Parathyroid adenoma (tissue), 2 donors: ENCODE measurements at regions not wholly inside any gene's neighbourhood (a gene's known extent, or its start where the extent isn't known, plus 50 kb on each side); places are given as distances from the start of the nearest gene placed in this dataset.

Experiments used
- H2AFZ ChIP-seq: fragments of 300-600 bp; sonication (generic); one replicate; pipeline ENCODE4 v1.7.0; 2017; ENCODE audit warnings: antibody characterized with exemption, mild to moderate bottlenecking
- H3K27ac ChIP-seq: fragments of 300-600 bp; sonication (generic); one replicate; pipeline ENCODE4 v1.7.0; 2017
- H3K27me3 ChIP-seq: fragments of 300-600 bp; sonication (generic); one replicate; pipeline ENCODE4 v1.7.0; 2017; ENCODE audit warnings: low read length; ENCODE audit not compliant: control insufficient read depth, insufficient read depth
- H3K36me3 ChIP-seq: fragments of 300-600 bp; sonication (generic); one replicate; pipeline ENCODE4 v1.7.0; 2017; ENCODE audit warnings: low read length; ENCODE audit not compliant: control insufficient read depth, insufficient read depth
- H3K4me1 ChIP-seq: fragments of 300-600 bp; sonication (generic); one replicate; pipeline ENCODE4 v1.7.0; 2017; ENCODE audit warnings: control low read depth
- H3K4me2 ChIP-seq: fragments of 300-600 bp; sonication (generic); one replicate; pipeline ENCODE4 v1.7.0; 2017; ENCODE audit warnings: low read length
- H3K4me3 ChIP-seq: fragments of 300-600 bp; sonication (generic); one replicate; pipeline ENCODE4 v1.7.0; 2017; ENCODE audit warnings: low read depth, low read length
- H3K79me2 ChIP-seq: fragments of 300-600 bp; sonication (generic); one replicate; pipeline ENCODE4 v1.7.0; 2017; ENCODE audit warnings: control low read depth
- H3K9ac ChIP-seq: fragments of 300-600 bp; sonication (generic); one replicate; pipeline ENCODE4 v1.7.0; 2017; ENCODE audit warnings: mild to moderate bottlenecking
- H3K9me3 ChIP-seq: fragments of 300-600 bp; sonication (generic); one replicate; pipeline ENCODE4 v1.7.0; 2017; ENCODE audit warnings: low read length; ENCODE audit not compliant: control insufficient read depth
- TF ChIP-seq, protein P1 (sequence below): fragments of 300-600 bp; sonication (generic); IDR thresholded peaks from one replicate; pipeline ENCODE4 v1.7.0; 2017; ENCODE audit warnings: antibody characterized with exemption, mild to moderate bottlenecking
- donor health status: primary hyperparathyroidism.

GRCh38 chr2:40746191-40746590 lies 294.3 kb upstream of the SLC8A1 start:
- H3K79me2 ChIP-seq: no peaks in the 10 kb centered on the region
- no peak overlapping the region for H3K9ac ChIP-seq
- TF ChIP-seq, protein P1, sequence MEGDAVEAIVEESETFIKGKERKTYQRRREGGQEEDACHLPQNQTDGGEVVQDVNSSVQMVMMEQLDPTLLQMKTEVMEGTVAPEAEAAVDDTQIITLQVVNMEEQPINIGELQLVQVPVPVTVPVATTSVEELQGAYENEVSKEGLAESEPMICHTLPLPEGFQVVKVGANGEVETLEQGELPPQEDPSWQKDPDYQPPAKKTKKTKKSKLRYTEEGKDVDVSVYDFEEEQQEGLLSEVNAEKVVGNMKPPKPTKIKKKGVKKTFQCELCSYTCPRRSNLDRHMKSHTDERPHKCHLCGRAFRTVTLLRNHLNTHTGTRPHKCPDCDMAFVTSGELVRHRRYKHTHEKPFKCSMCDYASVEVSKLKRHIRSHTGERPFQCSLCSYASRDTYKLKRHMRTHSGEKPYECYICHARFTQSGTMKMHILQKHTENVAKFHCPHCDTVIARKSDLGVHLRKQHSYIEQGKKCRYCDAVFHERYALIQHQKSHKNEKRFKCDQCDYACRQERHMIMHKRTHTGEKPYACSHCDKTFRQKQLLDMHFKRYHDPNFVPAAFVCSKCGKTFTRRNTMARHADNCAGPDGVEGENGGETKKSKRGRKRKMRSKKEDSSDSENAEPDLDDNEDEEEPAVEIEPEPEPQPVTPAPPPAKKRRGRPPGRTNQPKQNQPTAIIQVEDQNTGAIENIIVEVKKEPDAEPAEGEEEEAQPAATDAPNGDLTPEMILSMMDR: no peak
- no peak overlapping the region for H3K4me3 ChIP-seq
- H3K36me3 ChIP-seq: no peaks in the 10 kb centered on the region
- no peak overlapping the region for H2AFZ ChIP-seq
- H3K27ac ChIP-seq: no peak overlapping the region
- no peaks in the 10 kb centered on the region for H3K9me3 ChIP-seq
- no peaks in the 10 kb centered on the region for H3K27me3 ChIP-seq
- no peak overlapping the region for H3K4me2 ChIP-seq
- H3K4me1 ChIP-seq: no peaks in the 10 kb centered on the region

DNA sequence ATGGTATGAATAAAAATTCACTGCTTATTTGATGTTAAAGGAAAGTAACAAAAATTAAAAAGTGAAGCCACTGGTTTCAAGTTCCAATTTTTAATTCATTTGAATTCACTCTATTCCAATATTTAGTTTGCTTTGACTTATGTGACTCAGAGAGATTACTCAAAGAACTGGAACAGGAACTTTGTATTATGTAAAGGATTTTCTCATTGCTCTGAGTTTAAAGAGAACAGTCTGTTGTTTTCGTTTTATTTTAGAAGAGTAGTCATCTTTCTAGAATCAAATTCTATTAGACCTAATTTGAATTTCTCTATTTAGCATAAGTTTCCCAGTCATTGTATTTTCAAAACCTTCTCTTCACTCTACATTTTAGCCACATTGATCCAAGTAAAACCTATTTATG lies 300.1 kb upstream of the SLC8A1 start:
- TF ChIP-seq, protein P1: no peak
- no peak overlapping the region for H3K9ac ChIP-seq
- no peaks in the 10 kb centered on the region for H3K36me3 ChIP-seq
- H2AFZ ChIP-seq: no peak overlapping the region
- no peaks in the 10 kb centered on the region for H3K9me3 ChIP-seq
- no peaks in the 10 kb centered on the region for H3K4me1 ChIP-seq
- no peak overlapping the region for H3K27ac ChIP-seq
- H3K79me2 ChIP-seq: no peaks in the 10 kb centered on the region
- H3K4me3 ChIP-seq: no peak overlapping the region
- H3K4me2 ChIP-seq: no peak overlapping the region
- no peaks in the 10 kb centered on the region for H3K27me3 ChIP-seq

GRCh38 chr2:40752796-40753195 lies 300.9 kb upstream of the SLC8A1 start:
- TF ChIP-seq, protein P1: no peak
- no peaks in the 10 kb centered on the region for H3K36me3 ChIP-seq
- H3K4me2 ChIP-seq: no peak overlapping the region
- H3K27me3 ChIP-seq: no peaks in the 10 kb centered on the region
- H3K79me2 ChIP-seq: no peaks in the 10 kb centered on the region
- H3K27ac ChIP-seq: no peak overlapping the region
- no peak overlapping the region for H2AFZ ChIP-seq
- no peaks in the 10 kb centered on the region for H3K9me3 ChIP-seq
- H3K9ac ChIP-seq: no peak overlapping the region
- no peak overlapping the region for H3K4me3 ChIP-seq
- H3K4me1 ChIP-seq: no peaks in the 10 kb centered on the region

DNA sequence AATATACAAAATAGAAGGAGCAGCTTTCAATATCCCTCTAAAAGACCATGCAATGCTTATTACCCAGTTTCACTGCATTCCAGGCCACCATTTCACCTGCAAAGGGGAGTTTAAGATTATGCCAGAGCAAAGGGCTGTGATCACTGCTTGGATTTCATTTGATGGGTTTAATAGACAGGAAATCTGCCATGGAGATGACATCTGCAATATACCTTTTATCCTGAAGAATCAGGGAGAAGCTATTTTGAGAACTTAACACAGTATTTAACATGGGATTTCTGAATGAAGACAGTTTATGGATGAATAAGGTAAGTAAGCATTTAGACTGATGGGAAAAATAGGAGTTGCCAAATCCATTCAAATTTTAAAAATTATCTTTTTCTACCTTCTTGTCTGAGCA lies 303.0 kb upstream of the SLC8A1 start:
- H2AFZ ChIP-seq: no peak overlapping the region
- no peak overlapping the region for H3K4me2 ChIP-seq
- no peaks in the 10 kb centered on the region for H3K4me1 ChIP-seq
- no peaks in the 10 kb centered on the region for H3K9me3 ChIP-seq
- H3K4me3 ChIP-seq: no peak overlapping the region
- no peaks in the 10 kb centered on the region for H3K36me3 ChIP-seq
- no peaks in the 10 kb centered on the region for H3K27me3 ChIP-seq
- H3K79me2 ChIP-seq: no peaks in the 10 kb centered on the region
- TF ChIP-seq, protein P1: no peak
- H3K9ac ChIP-seq: no peak overlapping the region
- no peak overlapping the region for H3K27ac ChIP-seq

GRCh38 chr2:40758401-40759155 lies 306.7 kb upstream of the SLC8A1 start:
- Histone ChIP-seq H3K4me2 (no peak overlapping the region), H3K4me1 (no peaks in the 10 kb centered on the region), H3K36me3 (no peaks in the 10 kb centered on the region), H3K9me3 (no peaks in the 10 kb centered on the region), H2AFZ (no peak overlapping the region), H3K4me3 (no peak overlapping the region), H3K27me3 (no peaks in the 10 kb centered on the region), H3K9ac (no peak overlapping the region), H3K27ac (no peak overlapping the region), H3K79me2 (no peaks in the 10 kb centered on the region)
- TF ChIP-seq, protein P1: no peak
